Hematopoietic multipotent progenitor cell treated with erythropoietin and hydrocortisone succinate and interleukin-3 and kit ligand, for 6 days (in vitro differentiated cells): ENCODE measurements at regions not wholly inside any gene's neighbourhood (a gene's known extent, or its start where the extent isn't known, plus 50 kb on each side); places are given as distances from the start of the nearest gene placed in this dataset.
"Not testable (repeated sequence)": the region's sequence is repeated elsewhere in the genome, so short reads cannot be mapped to it uniquely, and the experiment has no call there.

ENCODE experiments used
- DNase-seq: peaks from one replicate; pipeline ENCODE4 v3.0.0-alpha.2; 2015

DNA sequence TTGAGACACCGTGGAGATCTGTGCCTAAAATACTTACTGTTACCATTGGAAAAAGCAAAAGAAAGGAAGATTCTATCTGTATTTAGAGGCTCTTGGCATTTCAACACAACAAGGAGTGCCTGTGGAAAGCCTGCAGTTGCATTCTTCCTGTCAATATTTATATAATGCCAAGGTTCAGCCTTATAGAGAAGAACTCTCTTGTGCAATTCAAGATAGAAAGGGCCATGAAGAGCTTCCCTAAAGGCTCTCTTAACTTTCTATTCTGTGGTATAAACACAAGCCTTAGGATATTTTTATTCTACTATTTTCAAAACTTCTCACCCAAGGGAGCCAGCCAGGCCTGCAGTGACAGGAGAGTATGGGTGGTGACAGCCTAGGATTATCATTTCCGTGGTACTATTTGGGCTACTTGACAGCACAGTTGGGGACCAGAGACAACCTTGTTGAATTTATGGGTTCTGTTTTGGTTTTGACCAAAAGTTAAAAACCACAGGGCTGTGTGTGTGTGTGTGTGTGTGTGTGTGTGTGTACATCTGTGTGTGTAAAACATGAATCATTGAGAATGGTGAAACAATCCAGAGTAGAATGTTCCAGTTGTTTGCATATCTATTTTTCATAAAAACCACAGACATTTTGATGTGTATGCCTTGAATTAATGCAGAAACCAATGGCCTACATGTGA lies 700.9 kb upstream of the SLC35B3 start:
- DNase-seq, result no peak

DNA sequence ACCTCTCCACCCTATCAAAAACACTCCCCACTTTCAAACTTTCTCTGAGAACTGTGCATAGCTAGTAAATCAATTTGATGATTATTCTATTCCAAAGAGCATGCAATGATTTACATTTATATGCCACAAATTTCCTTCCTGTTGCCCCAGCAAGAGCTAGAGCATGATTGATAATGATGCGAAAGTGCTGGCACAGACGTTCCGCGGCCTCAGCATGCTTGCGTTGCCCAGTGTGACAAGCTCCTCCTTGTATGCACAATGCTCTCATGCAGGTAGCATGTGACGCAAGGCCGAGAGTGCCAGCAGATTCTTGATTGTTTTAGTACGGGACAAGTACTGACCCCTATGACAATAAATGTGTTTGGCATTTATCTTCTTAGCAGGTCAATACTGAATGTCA lies 696.3 kb upstream of the SLC35B3 start:
- no peak for DNase-seq

GRCh38 chr6:9131201-9131600 lies 695.9 kb upstream of the SLC35B3 start:
- no peak for DNase-seq

- no peak for DNase-seq
These were observed 693.6 kb upstream of the SLC35B3 start for GRCh38 chr6:9128970-9129369.

GRCh38 chr6:9126878-9127560 lies 691.7 kb upstream of the SLC35B3 start:
- no peak for DNase-seq

- not testable (repeated sequence) for DNase-seq
These were observed 690.7 kb upstream of the SLC35B3 start for GRCh38 chr6:9126034-9126433.

DNA sequence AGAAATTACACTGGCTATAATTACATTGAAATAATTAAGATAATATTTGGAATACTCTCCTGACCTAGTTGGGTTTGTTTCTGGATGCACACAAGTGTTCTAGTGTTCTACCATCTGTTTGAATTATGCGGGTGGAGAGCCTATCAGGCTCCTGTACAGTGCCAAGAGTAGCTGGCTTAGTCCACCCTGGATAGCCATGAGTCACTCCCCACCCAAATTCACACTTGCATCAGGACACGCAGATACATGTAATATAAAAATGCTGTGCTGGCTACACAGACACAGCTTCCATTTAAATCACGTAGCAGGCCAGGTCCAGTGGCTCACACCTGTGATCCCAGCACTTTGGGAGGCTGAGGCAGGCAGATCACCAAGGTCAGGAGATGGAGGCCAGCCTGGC lies 686.2 kb upstream of the SLC35B3 start:
- no peak for DNase-seq

- DNase-seq, result no peak
These were observed 680.7 kb upstream of the SLC35B3 start for GRCh38 chr6:9116026-9116425.

DNA sequence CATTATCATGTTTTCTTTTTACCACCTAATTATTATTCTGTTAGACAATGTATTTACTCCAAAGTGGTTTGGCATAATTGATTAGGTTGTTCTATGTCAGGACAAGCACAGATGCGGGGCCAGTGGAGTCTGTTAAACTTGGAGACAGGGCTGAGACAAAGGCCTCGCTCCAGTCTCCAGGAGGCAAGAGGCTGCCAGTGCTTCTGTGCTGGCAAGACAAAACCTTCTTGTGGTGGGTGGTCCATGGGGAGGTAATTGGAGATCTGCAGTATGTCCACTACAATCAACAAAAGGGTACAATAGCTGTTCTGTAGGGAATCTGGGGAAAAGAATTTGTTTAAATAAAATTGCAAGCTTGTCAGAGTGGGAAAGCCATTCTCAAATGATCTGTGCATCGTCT lies 677.2 kb upstream of the SLC35B3 start:
- no peak for DNase-seq

DNA sequence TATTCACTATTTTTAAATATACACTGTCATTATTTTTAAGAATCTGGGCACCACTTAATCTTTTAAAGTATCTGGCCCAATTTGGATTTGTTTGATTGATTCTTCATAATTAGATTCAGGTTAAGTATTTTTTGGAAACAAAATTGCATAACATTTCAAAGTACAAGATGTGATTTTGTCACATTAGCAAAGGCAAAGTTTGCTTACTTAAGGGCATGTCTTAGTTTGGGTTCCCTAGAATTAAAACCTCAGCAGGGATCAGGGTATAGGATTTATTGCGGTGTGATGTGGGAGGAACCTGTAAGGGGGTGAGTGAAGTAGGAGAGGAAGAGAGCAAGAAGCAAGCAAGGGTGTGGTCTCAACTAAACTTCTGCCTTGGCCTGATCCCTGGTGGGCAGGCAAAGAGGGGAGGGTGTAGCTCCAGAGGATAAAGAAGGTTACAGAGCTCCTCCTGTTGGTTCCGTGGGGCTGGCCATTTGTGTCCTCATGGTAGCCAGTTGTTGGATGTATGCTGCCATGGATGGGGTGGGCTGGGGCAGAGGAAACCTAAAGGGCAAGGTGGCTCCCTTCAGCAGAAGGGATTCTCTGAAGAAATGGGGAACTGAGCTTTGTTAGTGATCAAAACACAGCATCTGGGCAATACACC lies 668.7 kb upstream of the SLC35B3 start:
- no peak for DNase-seq

GRCh38 chr6:9101920-9102319 lies 666.6 kb upstream of the SLC35B3 start:
- no peak for DNase-seq

DNA sequence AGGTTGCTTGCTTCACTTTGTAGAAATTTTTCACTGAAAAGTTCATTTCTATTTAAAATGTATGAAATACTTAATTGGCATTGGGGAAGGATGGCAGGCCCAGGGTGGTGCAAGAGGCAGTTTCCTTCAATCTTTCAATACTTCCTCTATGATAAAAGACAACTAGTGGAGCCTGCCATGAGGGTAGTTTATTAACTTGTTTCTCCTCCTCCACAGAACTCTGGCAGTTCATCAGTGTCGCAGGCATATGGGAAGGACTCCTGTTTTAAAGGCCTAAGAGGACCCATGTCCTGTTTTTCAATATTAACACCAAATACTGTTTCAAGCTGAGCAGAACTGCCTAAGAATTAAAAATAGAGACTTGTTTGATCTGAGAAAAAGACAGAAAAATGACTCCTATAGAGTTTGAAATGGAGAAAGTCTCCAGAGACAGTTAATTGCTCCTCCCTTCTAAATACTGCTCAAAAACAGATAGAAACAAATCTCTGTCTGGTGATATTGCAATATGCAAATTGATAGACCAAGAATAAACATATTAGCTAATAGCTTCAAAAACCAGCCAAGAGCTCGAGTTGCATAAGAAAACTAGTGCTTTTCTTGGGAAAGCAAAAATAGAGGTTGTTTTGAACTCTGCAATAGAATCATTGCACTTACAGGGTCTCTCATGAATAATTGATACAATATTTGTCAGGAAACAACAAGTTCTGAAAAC lies 665.7 kb upstream of the SLC35B3 start:
- no peak for DNase-seq

GRCh38 chr6:9095729-9096128 lies 660.4 kb upstream of the SLC35B3 start:
- DNase-seq, result no peak

- no peak for DNase-seq
These were observed 659.8 kb upstream of the SLC35B3 start for GRCh38 chr6:9095137-9095536.

DNA sequence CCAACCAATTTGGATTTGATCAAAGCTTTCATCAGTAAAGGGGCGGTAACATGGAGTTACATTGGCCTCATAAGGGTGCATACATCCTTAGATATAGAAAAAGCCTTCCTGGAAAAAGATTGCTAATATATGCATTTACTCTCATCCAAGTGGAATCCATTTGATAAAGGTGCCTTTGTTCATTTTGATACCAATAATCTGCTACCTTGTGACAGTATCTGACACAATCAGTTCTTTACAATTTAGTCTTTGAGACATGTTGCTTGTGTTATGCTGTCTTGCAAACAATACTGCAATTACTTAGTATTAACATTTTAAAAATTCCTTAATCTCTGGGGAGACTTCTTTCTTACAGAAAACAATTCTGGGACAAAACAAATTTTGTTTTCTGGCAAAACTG lies 654.4 kb upstream of the SLC35B3 start:
- no peak for DNase-seq

DNA sequence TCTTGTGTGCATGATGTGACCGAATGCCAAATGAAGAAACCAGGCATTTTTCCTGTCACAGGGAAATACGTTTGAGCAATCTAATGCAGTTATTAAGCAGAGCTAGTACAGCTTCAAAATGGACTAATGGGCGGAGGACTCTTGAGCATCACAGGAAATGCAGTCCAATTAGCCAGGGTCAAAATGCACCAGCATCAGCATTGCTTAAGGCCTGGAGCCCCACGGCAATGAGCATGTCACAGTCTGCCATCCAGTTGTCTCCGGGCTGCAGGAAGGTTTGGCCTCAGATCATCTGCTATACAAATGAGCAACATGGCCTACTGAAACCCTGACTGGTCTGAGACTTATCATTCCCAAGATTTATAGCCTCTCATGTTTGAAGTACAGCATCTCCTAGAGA lies 652.1 kb upstream of the SLC35B3 start:
- no peak for DNase-seq

DNA sequence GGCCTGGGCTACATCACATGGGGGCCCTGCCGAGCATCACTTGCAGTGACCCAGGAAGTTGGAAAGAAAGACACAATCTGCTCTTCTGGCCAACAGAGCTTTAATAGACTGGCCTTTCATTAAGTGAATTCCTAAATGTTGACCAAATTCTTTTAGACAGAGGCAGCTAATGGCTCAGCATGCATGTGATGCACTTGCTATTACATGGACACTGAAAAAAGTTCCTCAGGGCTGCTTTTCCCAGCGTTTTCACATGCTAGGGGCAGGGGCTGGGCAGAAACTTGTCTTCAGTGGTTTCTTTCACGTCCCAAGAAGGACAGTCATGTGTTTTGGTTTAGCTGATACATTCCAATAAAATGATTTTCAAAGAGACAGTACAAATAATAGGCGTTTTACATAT lies 651.0 kb upstream of the SLC35B3 start:
- no peak for DNase-seq

GRCh38 chr6:9085709-9086070 lies 650.3 kb upstream of the SLC35B3 start:
- no peak for DNase-seq

DNA sequence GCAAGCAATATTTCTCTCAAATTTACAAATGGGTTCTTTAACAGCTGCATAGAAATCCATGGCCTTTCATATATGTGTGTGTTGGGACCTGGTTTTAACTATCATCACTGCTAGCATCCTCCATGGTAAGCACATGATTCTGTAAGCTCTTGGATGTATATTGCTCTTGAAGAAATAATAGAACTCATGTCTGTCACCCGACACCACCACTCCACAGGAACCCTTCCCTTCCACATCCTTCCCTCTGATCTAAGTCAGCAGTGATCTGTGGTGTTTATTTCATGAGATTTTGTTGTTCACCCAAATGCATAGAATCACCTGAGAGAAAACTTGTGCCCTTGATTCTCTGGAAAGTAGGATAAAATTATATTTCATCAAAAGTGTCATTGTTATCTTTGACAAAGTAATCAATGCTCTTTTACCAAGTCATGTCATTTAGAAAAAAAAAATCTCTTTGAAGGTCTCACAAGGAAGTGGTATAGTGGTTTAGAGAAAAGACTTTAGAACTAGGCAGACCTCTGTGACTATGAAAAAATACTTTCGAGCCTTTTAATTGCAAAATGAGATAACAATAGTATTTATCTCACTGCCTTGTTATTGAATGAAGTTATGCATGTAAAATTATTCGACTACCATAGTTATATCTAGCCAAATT lies 649.8 kb upstream of the SLC35B3 start:
- no peak for DNase-seq

DNA sequence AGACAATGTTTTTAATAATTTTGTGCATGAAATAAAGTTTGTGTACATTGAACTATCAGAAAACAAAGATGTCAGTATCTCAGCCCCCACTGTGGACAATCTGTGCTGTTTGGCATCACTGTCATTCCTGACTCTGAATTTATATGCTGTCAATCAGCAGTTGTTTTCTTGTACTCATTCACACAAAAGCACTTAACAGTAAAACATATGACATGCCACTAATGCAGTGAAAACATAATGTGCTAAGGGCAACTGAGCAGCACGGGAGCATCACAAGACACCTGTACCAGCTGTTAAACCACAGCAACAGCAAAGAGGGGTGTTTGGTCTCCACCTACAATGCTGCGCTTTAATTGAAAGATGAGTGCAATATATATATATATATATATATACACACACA lies 647.8 kb upstream of the SLC35B3 start:
- DNase-seq, result no peak

GRCh38 chr6:9066726-9067125 lies 631.4 kb upstream of the SLC35B3 start:
- no peak for DNase-seq

- DNase-seq, result no peak
These were observed 628.8 kb upstream of the SLC35B3 start for GRCh38 chr6:9064156-9064555.

DNA sequence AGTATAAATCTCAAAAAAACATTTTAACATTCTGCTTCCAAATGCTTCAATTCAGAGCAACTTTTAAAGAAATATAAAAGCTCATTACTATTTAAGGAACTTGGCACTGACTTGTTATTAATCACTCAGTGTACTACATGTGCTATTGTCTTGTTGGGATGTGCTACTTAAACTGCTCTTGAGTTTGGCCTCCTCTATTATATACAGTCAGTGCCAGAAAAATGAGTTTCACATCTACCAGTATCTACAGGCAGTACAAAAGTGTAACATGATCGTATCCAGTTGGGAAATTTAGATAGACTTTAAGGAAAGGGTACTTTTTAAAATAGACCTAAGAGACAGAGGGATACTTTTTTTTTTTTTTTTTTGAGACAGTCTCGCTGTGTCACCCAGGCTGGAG lies 627.3 kb upstream of the SLC35B3 start:
- DNase-seq, result no peak
